CD8-positive, alpha-beta memory T cell (primary cell): ENCODE measurements at regions not wholly inside any gene's neighbourhood (a gene's known extent, or its start where the extent isn't known, plus 50 kb on each side); places are given as distances from the start of the nearest gene placed in this dataset.

ENCODE experiments used
- CTCF ChIA-PET: fragments of 350-600 bp; sonication (Branson Sonifier 250); formaldehyde crosslinking; loops from one replicate; lab custom pipeline; 2021; ENCODE audit warnings: antibody characterized with exemption; lab: Charles Lee
- POLR2A ChIA-PET: fragments of 350-600 bp; sonication (Branson Sonifier 250); formaldehyde crosslinking; loops from one replicate; lab custom pipeline; 2021; ENCODE audit warnings: antibody characterized with exemption; lab: Charles Lee
- DNase-seq, 5 donors: peaks; one replicate each; pipeline versions ENCODE4 v3.0.0 to v3.0.0-alpha.2; 2020 to 2022; ENCODE audit warnings: mixed read lengths in 1 of 5
- H3K27ac ChIP-seq: one replicate; pipeline ENCODE4 v1.7.0; 2013; ENCODE audit warnings: low read depth, mild to moderate bottlenecking, low read length, moderate library complexity
- H3K27me3 ChIP-seq: 2 replicates; pipeline ENCODE4 v1.7.0; 2013; ENCODE audit warnings: low read length, mild to moderate bottlenecking; ENCODE audit not compliant: insufficient read depth, poor library complexity, severe bottlenecking
- H3K36me3 ChIP-seq: 2 replicates; pipeline ENCODE4 v1.7.0; 2013; ENCODE audit warnings: mild to moderate bottlenecking, low read length, moderate library complexity; ENCODE audit not compliant: insufficient read depth
- H3K4me1 ChIP-seq: 2 replicates; pipeline ENCODE4 v1.7.0; 2013; ENCODE audit warnings: mild to moderate bottlenecking, low read length, moderate library complexity; ENCODE audit not compliant: insufficient read depth
- H3K4me3 ChIP-seq: 2 replicates; pipeline ENCODE4 v1.7.0; 2013; ENCODE audit warnings: mild to moderate bottlenecking, low read length
- H3K9me3 ChIP-seq: 2 replicates; pipeline ENCODE4 v1.7.0; 2013; ENCODE audit warnings: mild to moderate bottlenecking, low read length
- H3K27ac Mint-ChIP-seq, 8 donors: one replicate each; pipeline ENCODE4 v1.8.0; 2020 to 2021; ENCODE audit warnings: mixed read lengths in 8 of 8, mild to moderate bottlenecking in 6 of 8, inconsistent platforms in 3 of 8, moderate library complexity in 3 of 8
- H3K27me3 Mint-ChIP-seq, 2 donors: one replicate each; pipeline ENCODE4 v1.8.0; 2020 to 2021; ENCODE audit warnings: mixed read lengths in 2 of 2, mild to moderate bottlenecking in 1 of 2, moderate library complexity in 1 of 2
- H3K36me3 Mint-ChIP-seq, 3 donors: one replicate each; pipeline ENCODE4 v1.8.0; 2020 to 2021; ENCODE audit warnings: mixed read lengths in 3 of 3, inconsistent platforms in 1 of 3, mild to moderate bottlenecking in 1 of 3
- H3K4me1 Mint-ChIP-seq, 3 donors: one replicate each; pipeline ENCODE4 v1.8.0; 2020 to 2021; ENCODE audit warnings: mixed read lengths in 3 of 3, inconsistent platforms in 1 of 3, mild to moderate bottlenecking in 1 of 3
- H3K4me3 Mint-ChIP-seq, 7 donors: one replicate each; pipeline ENCODE4 v1.8.0; 2020 to 2021; ENCODE audit warnings: mixed read lengths in 7 of 7, mild to moderate bottlenecking in 6 of 7, moderate library complexity in 4 of 7, inconsistent platforms in 2 of 7
- H3K9me3 Mint-ChIP-seq, 5 donors: one replicate each; pipeline ENCODE4 v1.8.0; 2020 to 2022; ENCODE audit warnings: mixed read lengths in 5 of 5, mild to moderate bottlenecking in 3 of 5, moderate library complexity in 2 of 5, inconsistent platforms in 1 of 5

GRCh38 chr3:31416980-31417379 is 115.7 kb upstream of the STT3B start:
- H3K4me1 ChIP-seq = no peaks in the 10 kb centered on the region
- H3K36me3 ChIP-seq = no peaks in the 10 kb centered on the region
- no peak overlapping the region for H3K27ac ChIP-seq
- Mint-ChIP-seq H3K4me1 (peaks cover 9 to 12% (median 9%) of the 10 kb centered on the region in 3 donors), H3K4me3 (no peak overlapping the region), H3K27me3 (peaks cover 2 to 5% of the 10 kb centered on the region in 2 donors), H3K9me3 (no peaks in the 10 kb centered on the region), H3K36me3 (peaks cover 0 to under 1% (median 0%) of the 10 kb centered on the region in 3 donors), H3K27ac (no peak overlapping the region)
- H3K9me3 ChIP-seq = no peaks in the 10 kb centered on the region
- POLR2A ChIA-PET = no interaction called here
- H3K27me3 ChIP-seq = no peaks in the 10 kb centered on the region
- no peak for DNase-seq
- H3K4me3 ChIP-seq = no peak overlapping the region
- CTCF ChIA-PET = no interaction called here

GRCh38 chr3:31417486-31417885 is 115.2 kb upstream of the STT3B start:
- peaks cover 1 to 4% of the 10 kb centered on the region in 2 donors for H3K27me3 Mint-ChIP-seq
- H3K4me3 Mint-ChIP-seq = no peak overlapping the region
- H3K9me3 Mint-ChIP-seq = no peaks in the 10 kb centered on the region
- no peaks in the 10 kb centered on the region for H3K36me3 Mint-ChIP-seq
- Histone ChIP-seq H3K4me1 (no peaks in the 10 kb centered on the region), H3K9me3 (no peaks in the 10 kb centered on the region), H3K4me3 (no peak overlapping the region), H3K36me3 (no peaks in the 10 kb centered on the region), H3K27me3 (no peaks in the 10 kb centered on the region), H3K27ac (no peak overlapping the region)
- POLR2A ChIA-PET = no interaction called here
- H3K4me1 Mint-ChIP-seq = peaks cover 14 to 15% (median 14%) of the 10 kb centered on the region in 3 donors
- no peak overlapping the region for H3K27ac Mint-ChIP-seq
- CTCF ChIA-PET = no interaction called here
- DNase-seq = no peak

- H3K36me3 Mint-ChIP-seq = peaks cover 0 to 4% (median 0%) of the 10 kb centered on the region in 3 donors
- H3K27ac ChIP-seq = no peak overlapping the region
- H3K4me1 ChIP-seq = no peaks in the 10 kb centered on the region
- POLR2A ChIA-PET = no interaction called here
- H3K9me3 Mint-ChIP-seq = no peaks in the 10 kb centered on the region
- no peaks in the 10 kb centered on the region for H3K9me3 ChIP-seq
- H3K27ac Mint-ChIP-seq = no peak overlapping the region
- H3K4me3 Mint-ChIP-seq = no peak overlapping the region
- H3K4me3 ChIP-seq = no peak overlapping the region
- no peaks in the 10 kb centered on the region for H3K36me3 ChIP-seq
- no peaks in the 10 kb centered on the region for H3K27me3 ChIP-seq
- no peak for DNase-seq
- H3K4me1 Mint-ChIP-seq = peaks cover 17 to 20% (median 17%) of the 10 kb centered on the region in 3 donors
- H3K27me3 Mint-ChIP-seq = no peaks in the 10 kb centered on the region
- CTCF ChIA-PET = no interaction called here
These were observed 112.4 kb upstream of the STT3B start for GRCh38 chr3:31420311-31420710.

- Histone ChIP-seq H3K27me3 (no peaks in the 10 kb centered on the region), H3K36me3 (no peaks in the 10 kb centered on the region), H3K4me1 (no peaks in the 10 kb centered on the region), H3K9me3 (no peaks in the 10 kb centered on the region), H3K4me3 (no peak overlapping the region), H3K27ac (no peak overlapping the region)
- peaks cover 0 to 14% (median 0%) of the 10 kb centered on the region in 3 donors for H3K36me3 Mint-ChIP-seq
- no peak for DNase-seq
- H3K27ac Mint-ChIP-seq = peak overlapping the region in 6 of 8 donors; percentile 11 to 80 (median 47)
- POLR2A ChIA-PET = interaction anchor here (0.7 kb wide), 1 partner anchor 29 kb away, joined by 3 read pairs; no protein-coding TSS in a partner anchor
- peaks cover 17 to 20% (median 17%) of the 10 kb centered on the region in 3 donors for H3K4me1 Mint-ChIP-seq
- H3K9me3 Mint-ChIP-seq = peaks cover 0 to 9% (median 0%) of the 10 kb centered on the region in 5 donors
- H3K27me3 Mint-ChIP-seq = peaks cover 0 to 3% of the 10 kb centered on the region in 2 donors
- CTCF ChIA-PET = interaction anchor here (0.6 kb wide), 1 partner anchor 21 kb away, joined by 3 read pairs; no protein-coding TSS in a partner anchor
- H3K4me3 Mint-ChIP-seq = peak overlapping the region in 1 of 7 donors; percentile 8
These were observed 111.2 kb upstream of the STT3B start for GRCh38 chr3:31421314-31422048.

- no peaks in the 10 kb centered on the region for H3K27me3 ChIP-seq
- H3K36me3 ChIP-seq = no peaks in the 10 kb centered on the region
- no peaks in the 10 kb centered on the region for H3K4me1 ChIP-seq
- Mint-ChIP-seq H3K27me3 (peaks cover 0 to 3% of the 10 kb centered on the region in 2 donors), H3K4me3 (no peak overlapping the region), H3K27ac (no peak overlapping the region), H3K36me3 (peaks cover 0 to 14% (median 0%) of the 10 kb centered on the region in 3 donors), H3K4me1 (peaks cover 17 to 20% (median 17%) of the 10 kb centered on the region in 3 donors), H3K9me3 (peaks cover 0 to 10% (median 0%) of the 10 kb centered on the region in 5 donors)
- no peak overlapping the region for H3K27ac ChIP-seq
- H3K4me3 ChIP-seq = no peak overlapping the region
- no peak for DNase-seq
- ChIA-PET POLR2A (no interaction called here), CTCF (no interaction called here)
- no peaks in the 10 kb centered on the region for H3K9me3 ChIP-seq
These were observed 110.5 kb upstream of the STT3B start for GRCh38 chr3:31422237-31422636.

- DNase-seq = no peak
- no peak overlapping the region for H3K4me3 ChIP-seq
- no peaks in the 10 kb centered on the region for H3K36me3 ChIP-seq
- H3K9me3 ChIP-seq = no peaks in the 10 kb centered on the region
- Mint-ChIP-seq H3K27me3 (peaks cover 0 to 3% of the 10 kb centered on the region in 2 donors), H3K36me3 (peaks cover 0 to 14% (median 0%) of the 10 kb centered on the region in 3 donors), H3K27ac (no peak overlapping the region), H3K9me3 (peaks cover 0 to 22% (median 0%) of the 10 kb centered on the region in 5 donors), H3K4me1 (peaks cover 17 to 20% (median 17%) of the 10 kb centered on the region in 3 donors), H3K4me3 (no peak overlapping the region)
- CTCF ChIA-PET = interaction anchor here (1.8 kb wide), 1 partner anchor 19 kb away, joined by 5 read pairs; no protein-coding TSS in a partner anchor
- no peak overlapping the region for H3K27ac ChIP-seq
- POLR2A ChIA-PET = no interaction called here
- no peaks in the 10 kb centered on the region for H3K4me1 ChIP-seq
- H3K27me3 ChIP-seq = no peaks in the 10 kb centered on the region
These were observed 109.2 kb upstream of the STT3B start for GRCh38 chr3:31423482-31423881.

- Histone ChIP-seq H3K36me3 (no peaks in the 10 kb centered on the region), H3K9me3 (no peaks in the 10 kb centered on the region), H3K4me3 (no peak overlapping the region), H3K4me1 (no peaks in the 10 kb centered on the region), H3K27ac (no peak overlapping the region), H3K27me3 (no peaks in the 10 kb centered on the region)
- CTCF ChIA-PET = no interaction called here
- Mint-ChIP-seq H3K4me1 (peaks cover 14 to 20% (median 17%) of the 10 kb centered on the region in 3 donors), H3K4me3 (no peak overlapping the region), H3K27me3 (peaks cover 0 to 3% of the 10 kb centered on the region in 2 donors), H3K36me3 (peaks cover 0 to 20% (median 0%) of the 10 kb centered on the region in 3 donors), H3K27ac (no peak overlapping the region), H3K9me3 (peaks cover 3 to 26% (median 6%) of the 10 kb centered on the region in 5 donors)
- DNase-seq = no peak
- POLR2A ChIA-PET = no interaction called here
These were observed 107.3 kb upstream of the STT3B start for GRCh38 chr3:31425401-31425800.

- Mint-ChIP-seq H3K9me3 (peaks cover 3 to 26% (median 6%) of the 10 kb centered on the region in 5 donors), H3K4me3 (no peak overlapping the region), H3K4me1 (peaks cover 2 to 5% (median 2%) of the 10 kb centered on the region in 3 donors), H3K27ac (no peak overlapping the region), H3K36me3 (peaks cover 0 to 24% (median 0%) of the 10 kb centered on the region in 3 donors), H3K27me3 (peaks cover 0 to 3% of the 10 kb centered on the region in 2 donors)
- Histone ChIP-seq H3K36me3 (no peaks in the 10 kb centered on the region), H3K27me3 (no peaks in the 10 kb centered on the region), H3K4me3 (no peak overlapping the region), H3K9me3 (no peaks in the 10 kb centered on the region), H3K27ac (no peak overlapping the region), H3K4me1 (no peaks in the 10 kb centered on the region)
- ChIA-PET CTCF (no interaction called here), POLR2A (no interaction called here)
- DNase-seq = no peak
These were observed 105.1 kb upstream of the STT3B start for GRCh38 chr3:31427623-31428022.
